Esophagus muscularis mucosa (tissue), 3 donors: ENCODE measurements at regions not wholly inside any gene's neighbourhood (a gene's known extent, or its start where the extent isn't known, plus 50 kb on each side); places are given as distances from the start of the nearest gene placed in this dataset.

ENCODE experiments used
- EP300 ChIP-seq: sonication (generic); formaldehyde crosslinking; IDR thresholded peaks from one replicate; pipeline ENCODE4 v1.6.1; 2017; ENCODE audit warnings: antibody characterized with exemption
- POLR2AphosphoS5 ChIP-seq, 2 donors: sonication (generic); formaldehyde crosslinking; IDR thresholded peaks; one replicate each; pipeline ENCODE4 v1.6.1; 2017; ENCODE audit warnings: antibody characterized with exemption in 2 of 2

- TF ChIP-seq POLR2AphosphoS5 (IDR thresholded peaks at IDR 0.05) (no peak), EP300 (no peak)
These were observed 70.3 kb upstream of the PIP4K2A start for GRCh38 chr10:22784668-22785067.
